ENCODE measurements at regions not wholly inside any gene's neighbourhood (a gene's known extent, or its start where the extent isn't known, plus 50 kb on each side); places are given as distances from the start of the nearest gene placed in this dataset.

DNA sequence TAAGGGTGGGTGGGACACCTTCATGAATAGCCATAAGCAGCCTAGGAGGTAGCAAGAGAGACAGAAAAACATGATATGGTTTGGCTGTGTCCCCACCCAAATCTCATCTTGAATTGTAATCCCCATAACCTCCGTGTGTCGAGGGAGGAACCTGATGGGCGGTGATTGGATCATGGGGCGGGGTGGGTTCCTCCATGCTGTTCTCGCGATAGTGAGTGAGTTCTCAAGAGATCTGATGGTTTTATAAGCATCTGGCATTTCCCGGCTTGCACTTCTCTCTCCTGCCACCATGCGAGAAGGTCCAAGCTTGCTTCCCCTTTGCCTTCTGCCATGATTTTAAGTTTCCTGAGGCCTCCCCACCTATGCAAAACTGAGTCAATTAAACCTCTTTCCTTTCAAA is 259.1 kb upstream of the ERCC4 start:
- no peak for TF ChIP-seq CTCF (IDR thresholded peaks at IDR 0.05; ENCODE audit: borderline replicate concordance, control extremely low read depth, extremely low read depth, insufficient read depth, missing control alignments)
- DNase-seq (ENCODE audit: low spot score) = no peak
- in situ Hi-C loops (cut with MboI; ENCODE audit: low sequenced_read_pairs, unreplicated experiment) = no loop called here

- in situ Hi-C loops (cut with MboI; ENCODE audit: low sequenced_read_pairs, unreplicated experiment) = no loop called here
- no peak for TF ChIP-seq CTCF (IDR thresholded peaks at IDR 0.05; ENCODE audit: borderline replicate concordance, control extremely low read depth, extremely low read depth, insufficient read depth, missing control alignments)
- DNase-seq (ENCODE audit: low spot score) = no peak
Measured at GRCh38 chr16:13665876-13666275, 254.1 kb upstream of the ERCC4 start.

DNA sequence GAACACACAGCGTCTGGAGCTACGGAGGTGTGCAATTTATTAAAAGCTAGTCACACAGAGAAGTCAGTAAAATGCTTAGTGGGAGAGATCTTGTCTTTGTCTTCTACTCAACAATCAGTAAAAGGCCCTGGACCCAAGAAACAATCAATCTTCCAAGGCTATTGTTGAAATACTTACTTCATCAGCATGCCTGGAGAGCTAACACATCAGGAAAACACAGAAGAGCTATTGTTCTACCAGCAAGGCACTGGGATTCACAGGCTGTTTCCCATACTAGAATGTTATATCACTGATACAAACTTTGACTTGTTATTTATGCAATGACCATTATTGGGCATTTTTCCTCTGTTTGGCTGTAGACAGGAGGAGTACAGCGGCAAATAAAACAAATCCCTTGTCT is 247.8 kb upstream of the ERCC4 start:
- no peak for TF ChIP-seq CTCF (IDR thresholded peaks at IDR 0.05; ENCODE audit: borderline replicate concordance, control extremely low read depth, extremely low read depth, insufficient read depth, missing control alignments)
- in situ Hi-C loops (cut with MboI; ENCODE audit: low sequenced_read_pairs, unreplicated experiment) = no loop called here
- no peak for DNase-seq (ENCODE audit: low spot score)

- no peak for TF ChIP-seq CTCF (IDR thresholded peaks at IDR 0.05; ENCODE audit: borderline replicate concordance, control extremely low read depth, extremely low read depth, insufficient read depth, missing control alignments)
- in situ Hi-C loops (cut with MboI; ENCODE audit: low sequenced_read_pairs, unreplicated experiment) = no loop called here
- no peak for DNase-seq (ENCODE audit: low spot score)
Measured at GRCh38 chr16:13680021-13680889, 239.7 kb upstream of the ERCC4 start.

DNA sequence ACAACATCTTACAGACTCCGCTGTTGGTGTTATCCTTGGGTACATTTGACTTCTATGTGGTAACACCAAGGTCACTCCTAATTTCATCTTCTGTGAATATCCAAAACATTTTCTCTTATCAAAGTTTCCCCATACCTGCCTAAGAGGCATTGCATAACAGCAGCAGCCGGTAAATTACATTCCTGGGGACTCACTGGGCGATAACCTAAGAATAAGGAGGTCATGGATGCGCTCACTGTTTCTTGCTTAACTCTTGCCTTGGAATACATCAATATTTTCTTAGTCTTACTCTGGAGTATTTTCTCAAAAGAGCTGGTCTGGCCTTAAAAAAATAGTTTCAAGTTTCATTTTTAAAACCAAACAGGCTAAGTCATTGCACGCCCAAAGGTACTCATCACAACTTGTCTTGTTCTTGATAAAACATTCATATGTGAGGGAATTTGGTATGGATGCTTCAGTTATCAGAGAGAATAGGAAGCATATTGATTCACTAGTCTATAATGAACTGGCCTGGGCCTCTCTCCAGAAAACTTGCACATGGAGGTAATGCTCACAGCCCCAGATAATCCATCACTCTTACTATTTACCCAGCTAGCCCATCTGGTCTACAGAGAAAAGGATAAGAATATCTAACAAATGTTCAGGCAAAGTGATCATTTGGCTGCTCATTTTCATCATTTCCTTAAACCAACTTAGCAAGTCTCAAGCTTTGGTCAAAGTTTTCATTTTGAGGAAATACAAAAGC is 235.0 kb upstream of the ERCC4 start:
- in situ Hi-C loops (cut with MboI; ENCODE audit: low sequenced_read_pairs, unreplicated experiment) = no loop called here
- TF ChIP-seq CTCF (IDR thresholded peaks at IDR 0.05; ENCODE audit: borderline replicate concordance, control extremely low read depth, extremely low read depth, insufficient read depth, missing control alignments) = no peak
- no peak for DNase-seq (ENCODE audit: low spot score)

DNA sequence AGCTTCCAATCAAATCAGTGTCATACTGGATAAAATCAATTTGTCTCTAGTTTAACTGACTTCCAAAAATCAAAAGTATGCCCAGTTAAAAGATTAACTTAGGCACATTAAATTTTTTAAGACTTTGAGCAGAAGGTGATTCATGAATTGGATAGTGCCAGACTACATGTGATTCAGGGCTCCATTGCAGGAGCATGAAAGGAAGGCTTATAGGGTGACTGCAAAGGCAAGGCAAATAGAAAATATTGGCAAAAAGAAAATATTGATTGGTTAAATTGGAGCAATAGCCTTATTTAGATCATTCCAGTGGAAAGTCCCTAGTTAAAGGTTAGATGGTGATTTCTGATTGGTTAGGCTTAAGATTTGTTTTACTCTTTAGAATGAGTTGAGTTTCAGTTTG is 223.9 kb upstream of the ERCC4 start:
- DNase-seq (ENCODE audit: low spot score) = no peak
- in situ Hi-C loops (cut with MboI; ENCODE audit: low sequenced_read_pairs, unreplicated experiment) = no loop called here
- no peak for TF ChIP-seq CTCF (IDR thresholded peaks at IDR 0.05; ENCODE audit: borderline replicate concordance, control extremely low read depth, extremely low read depth, insufficient read depth, missing control alignments)
